H9 (cell line): ENCODE measurements at regions not wholly inside any gene's neighbourhood (a gene's known extent, or its start where the extent isn't known, plus 50 kb on each side); places are given as distances from the start of the nearest gene placed in this dataset.

ENCODE experiments used
- DNase-seq: peaks from one replicate; pipeline ENCODE4 v3.0.0-alpha.2; 2017
- H2AFZ ChIP-seq: one replicate; pipeline ENCODE4 v1.6.1; 2013; ENCODE audit warnings: mild to moderate bottlenecking, low read length, control low read depth, moderate library complexity
- H2AK5ac ChIP-seq: 2 replicates; pipeline ENCODE4 v1.6.1; 2013; ENCODE audit warnings: low read length, control low read depth, mixed read lengths; ENCODE audit not compliant: insufficient read length
- H2BK120ac ChIP-seq: one replicate; pipeline ENCODE4 v1.6.1; 2013; ENCODE audit warnings: low read depth, mild to moderate bottlenecking, low read length, control low read depth, inconsistent platforms; ENCODE audit not compliant: poor library complexity, severe bottlenecking
- H2BK12ac ChIP-seq: 2 replicates; pipeline ENCODE4 v1.6.1; 2013; ENCODE audit warnings: low read length, control low read depth, mixed read lengths, low read depth; ENCODE audit not compliant: insufficient read length
- H2BK15ac ChIP-seq: 2 replicates; pipeline ENCODE4 v1.6.1; 2013; ENCODE audit warnings: low read depth, low read length, control low read depth
- H2BK20ac ChIP-seq: one replicate; pipeline ENCODE4 v1.6.1; 2013; ENCODE audit warnings: low read depth, mild to moderate bottlenecking, low read length, control low read depth, inconsistent platforms; ENCODE audit not compliant: poor library complexity, severe bottlenecking
- H2BK5ac ChIP-seq: 2 replicates; pipeline ENCODE4 v1.6.1; 2013; ENCODE audit warnings: low read length, control low read depth, mixed read lengths; ENCODE audit not compliant: insufficient read length
- H3K14ac ChIP-seq: 2 replicates; pipeline ENCODE4 v1.6.1; 2013; ENCODE audit warnings: low read length, control low read depth; ENCODE audit not compliant: insufficient read depth
- H3K18ac ChIP-seq: 2 replicates; pipeline ENCODE4 v1.6.1; 2013; ENCODE audit warnings: low read depth, mild to moderate bottlenecking, mixed read lengths, low read length, control low read depth; ENCODE audit not compliant: insufficient read length
- H3K23ac ChIP-seq: 2 replicates; pipeline ENCODE4 v1.6.1; 2013; ENCODE audit warnings: low read length, control low read depth, mixed read lengths, low read depth; ENCODE audit not compliant: insufficient read length
- H3K23me2 ChIP-seq: 2 replicates; pipeline ENCODE4 v1.6.1; 2013; ENCODE audit warnings: low read depth, mild to moderate bottlenecking, mixed read lengths, low read length, control low read depth; ENCODE audit not compliant: insufficient read length, poor library complexity, severe bottlenecking
- H3K27ac ChIP-seq: 2 replicates; pipeline ENCODE4 v1.5.1; 2013; ENCODE audit warnings: low read length, control low read depth, mixed read lengths, low read depth; ENCODE audit not compliant: insufficient read length
- H3K27me3 ChIP-seq: 2 replicates; pipeline ENCODE4 v1.6.1; 2013; ENCODE audit warnings: low read length, control low read depth, inconsistent platforms; ENCODE audit not compliant: insufficient read depth
- H3K4ac ChIP-seq: 2 replicates; pipeline ENCODE4 v1.6.1; 2013; ENCODE audit warnings: low read depth, mild to moderate bottlenecking, control low read depth, inconsistent platforms, low read length, moderate library complexity
- H3K4me1 ChIP-seq: 2 replicates; pipeline ENCODE4 v1.6.1; 2013; ENCODE audit warnings: low read length, control low read depth, inconsistent platforms; ENCODE audit not compliant: insufficient read depth
- H3K4me2 ChIP-seq: 2 replicates; pipeline ENCODE4 v1.6.1; 2013; ENCODE audit warnings: low read length, control low read depth, mixed read lengths; ENCODE audit not compliant: insufficient read length, insufficient read depth
- H3K56ac ChIP-seq: 2 replicates; pipeline ENCODE4 v1.6.1; 2013; ENCODE audit warnings: low read depth, mild to moderate bottlenecking, mixed read lengths, low read length, control low read depth; ENCODE audit not compliant: insufficient read length
- H3K79me1 ChIP-seq: 2 replicates; pipeline ENCODE4 v1.6.1; 2013; ENCODE audit warnings: low read depth, mild to moderate bottlenecking, moderate library complexity, low read length, control low read depth, inconsistent platforms; ENCODE audit not compliant: insufficient read depth, poor library complexity, severe bottlenecking
- H3K79me2 ChIP-seq: 2 replicates; pipeline ENCODE4 v1.6.1; 2013; ENCODE audit warnings: low read length, control low read depth, inconsistent platforms; ENCODE audit not compliant: insufficient read depth
- H3K9ac ChIP-seq: 2 replicates; pipeline ENCODE4 v1.6.1; 2013; ENCODE audit warnings: low read length, control low read depth, mixed read lengths; ENCODE audit not compliant: insufficient read length; ENCODE audit errors: extremely low read depth
- H3K9me3 ChIP-seq: one replicate; pipeline ENCODE4 v1.6.1; 2013; ENCODE audit warnings: low read depth, low read length, inconsistent platforms; ENCODE audit not compliant: control insufficient read depth
- H3T11ph ChIP-seq: one replicate; pipeline ENCODE4 v1.6.1; 2013; ENCODE audit warnings: mild to moderate bottlenecking, low read length, control low read depth, inconsistent platforms
- H4K20me1 ChIP-seq: one replicate; pipeline ENCODE4 v1.6.1; 2013; ENCODE audit not compliant: control insufficient read depth, insufficient read length, insufficient read depth
- H4K5ac ChIP-seq: 2 replicates; pipeline ENCODE4 v1.6.1; 2013; ENCODE audit warnings: low read depth, mild to moderate bottlenecking, mixed read lengths, low read length, control low read depth; ENCODE audit not compliant: insufficient read length
- H4K8ac ChIP-seq: replicated peaks from 2 replicates; pipeline ENCODE4 v1.6.1; 2013; ENCODE audit warnings: low read length, control low read depth, mixed read lengths, low read depth; ENCODE audit not compliant: insufficient read length
- H4K91ac ChIP-seq: 2 replicates; pipeline ENCODE4 v1.6.1; 2013; ENCODE audit warnings: low read depth, mild to moderate bottlenecking, moderate library complexity, mixed read lengths, low read length, control low read depth; ENCODE audit not compliant: insufficient read length
- H3K27ac Mint-ChIP-seq, 3 experiments: 2 replicates in 2 of 3; 3 replicates in 1 of 3; pipeline ENCODE4 v1.8.0; 2020 to 2021; ENCODE audit warnings: mixed read lengths in 3 of 3, mild to moderate bottlenecking in 1 of 3, moderate library complexity in 1 of 3
- H3K27me3 Mint-ChIP-seq: 2 replicates; pipeline ENCODE4 v1.8.0; 2021; ENCODE audit warnings: low read depth, mild to moderate bottlenecking, moderate library complexity, mixed read lengths
- H3K36me3 Mint-ChIP-seq, 3 experiments: 2 replicates in 2 of 3; 3 replicates in 1 of 3; pipeline ENCODE4 v1.8.0; 2020 to 2021; ENCODE audit warnings: low read depth in 3 of 3, mixed read lengths in 3 of 3; ENCODE audit not compliant: insufficient read depth in 1 of 3
- H3K4me1 Mint-ChIP-seq, 2 experiments: 2 replicates each; pipeline ENCODE4 v1.8.0; 2020; ENCODE audit warnings: mixed read lengths in 2 of 2
- H3K4me3 Mint-ChIP-seq, 2 experiments: 2 replicates in 1 of 2; 3 replicates in 1 of 2; pipeline ENCODE4 v1.8.0; 2020 to 2021; ENCODE audit warnings: mild to moderate bottlenecking in 2 of 2, mixed read lengths in 2 of 2, moderate library complexity in 1 of 2
- H3K9me3 Mint-ChIP-seq, 2 experiments: 2 replicates in 1 of 2; 3 replicates in 1 of 2; pipeline ENCODE4 v1.8.0; 2020; ENCODE audit warnings: mild to moderate bottlenecking in 2 of 2, mixed read lengths in 2 of 2, moderate library complexity in 1 of 2
- CTCF ChIP-seq: fragments of 200-600 bp; sonication (generic); conservative IDR thresholded peaks from 3 replicates; pipeline ENCODE4 v1.8.0; 2021; ENCODE audit warnings: antibody characterized with exemption, mild to moderate bottlenecking
- WGBS: extraction: QIAGEN DNeasy Blood & Tissue Kit; methylation state at CpG from one replicate; pipeline ENCODE4 v1.1.7; 2013; ENCODE audit warnings: missing lambda C conversion rate, low lambda C conversion rate, mixed read lengths; ENCODE audit not compliant: insufficient read length; ENCODE audit errors: extremely low coverage; 5-methylcytosine and 5-hydroxymethylcytosine counted together

GRCh38 chr2:203600286-203600685 lies 65.2 kb upstream of the RAPH1 start:
- no peak overlapping the region for H3K27ac ChIP-seq
- H2AFZ ChIP-seq, result no peak overlapping the region
- Mint-ChIP-seq H3K4me3 (peak overlapping the region in 1 of 2 experiments; percentile 12; a peak in 1 of 5 replicates), H3K27ac (peak overlapping the region in 1 of 3 experiments; percentile 65; a peak in 2 of 7 replicates), H3K27me3 (no peaks in the 10 kb centered on the region), H3K4me1 (peaks cover 8 to 15% of the 10 kb centered on the region in 2 experiments), H3K36me3 (no peaks in the 10 kb centered on the region; a peak in 1 of 7 replicates), H3K9me3 (no peaks in the 10 kb centered on the region; a peak in 1 of 5 replicates)
- no peak overlapping the region for H4K8ac ChIP-seq
- no peak overlapping the region for H2BK120ac ChIP-seq
- H3T11ph ChIP-seq, result no peak overlapping the region
- H4K5ac ChIP-seq, result no peak overlapping the region
- H3K23ac ChIP-seq, result no peak overlapping the region
- no peaks in the 10 kb centered on the region for H3K79me2 ChIP-seq
- H3K4me1 ChIP-seq, result peaks cover 4% of the 10 kb centered on the region
- no peak overlapping the region for H2AK5ac ChIP-seq
- no peak overlapping the region for H2BK15ac ChIP-seq
- no peaks in the 10 kb centered on the region for H3K23me2 ChIP-seq
- no peaks in the 10 kb centered on the region for H3K9me3 ChIP-seq
- H3K18ac ChIP-seq, result no peak overlapping the region
- H2BK12ac ChIP-seq, result no peak overlapping the region
- WGBS, result no CpG with 5 or more reads among the region's 6 CpGs
- no peak overlapping the region for H3K9ac ChIP-seq
- TF ChIP-seq CTCF, result no peak
- H4K20me1 ChIP-seq, result no peaks in the 10 kb centered on the region
- H3K79me1 ChIP-seq, result no peaks in the 10 kb centered on the region
- H3K27me3 ChIP-seq, result no peaks in the 10 kb centered on the region
- peak; percentile 54 for DNase-seq
- H3K56ac ChIP-seq, result no peak overlapping the region
- H4K91ac ChIP-seq, result no peak overlapping the region
- no peak overlapping the region for H2BK20ac ChIP-seq
- no peak overlapping the region for H2BK5ac ChIP-seq
- H3K4me2 ChIP-seq, result no peak overlapping the region
- H3K4ac ChIP-seq, result no peak overlapping the region
- no peak overlapping the region; the same call in 1 of the 2 replicates for H3K14ac ChIP-seq
